GM06990 (cell line): ENCODE measurements at regions not wholly inside any gene's neighbourhood (a gene's known extent, or its start where the extent isn't known, plus 50 kb on each side); places are given as distances from the start of the nearest gene placed in this dataset.
A peak's percentile ranks its signal among the peaks of the same experiment; 100 is the strongest.
"Not testable (repeated sequence)": the region's sequence is repeated elsewhere in the genome, so short reads cannot be mapped to it uniquely, and the experiment has no call there.

Experiments used
- DNase-seq: peaks from one replicate; pipeline ENCODE4 v3.0.0-alpha.2; 2011; ENCODE audit not compliant: insufficient read length; ENCODE audit errors: extremely low read depth
- H3K27me3 ChIP-seq: replicated peaks from 2 replicates; pipeline ENCODE4 v1.6.0; 2011; ENCODE audit warnings: low read length; ENCODE audit not compliant: control insufficient read depth, insufficient read depth
- H3K36me3 ChIP-seq: 2 replicates; pipeline ENCODE4 v1.5.1; 2011; ENCODE audit warnings: low read length; ENCODE audit not compliant: control insufficient read depth, insufficient read depth
- H3K4me3 ChIP-seq: replicated peaks from 2 replicates; pipeline ENCODE4 v1.5.1; 2011; ENCODE audit warnings: low read depth, mild to moderate bottlenecking, control low read depth, low read length
- CTCF ChIP-seq: IDR thresholded peaks from 2 replicates; pipeline ENCODE4 v1.5.1; 2011; ENCODE audit warnings: low read length, control low read depth, mild to moderate bottlenecking, inconsistent platforms; ENCODE audit not compliant: insufficient read depth, poor library complexity, severe bottlenecking

- Histone ChIP-seq H3K36me3 (no peaks in the 10 kb centered on the region), H3K27me3 (no peaks in the 10 kb centered on the region), H3K4me3 (no peak overlapping the region)
- no peak for DNase-seq
- TF ChIP-seq CTCF = no peak
Measured at GRCh38 chr18:57887543-57888383, 84.6 kb upstream of the ATP8B1 start.

GRCh38 chr18:57885931-57886330 is 82.8 kb upstream of the ATP8B1 start:
- no peaks in the 10 kb centered on the region for H3K36me3 ChIP-seq
- DNase-seq = no peak
- no peak overlapping the region for H3K4me3 ChIP-seq
- H3K27me3 ChIP-seq = no peaks in the 10 kb centered on the region
- TF ChIP-seq CTCF = no peak

- DNase-seq = no peak
- TF ChIP-seq CTCF = no peak
- Histone ChIP-seq H3K4me3 (no peak overlapping the region), H3K27me3 (no peaks in the 10 kb centered on the region), H3K36me3 (no peaks in the 10 kb centered on the region)
Measured at GRCh38 chr18:57882465-57882864, 79.3 kb upstream of the ATP8B1 start.

- no peak overlapping the region for H3K4me3 ChIP-seq
- DNase-seq = no peak
- no peaks in the 10 kb centered on the region for H3K36me3 ChIP-seq
- H3K27me3 ChIP-seq = no peaks in the 10 kb centered on the region
- peak; percentile 92 for TF ChIP-seq CTCF
Measured at GRCh38 chr18:57881818-57882413, 78.8 kb upstream of the ATP8B1 start.

- H3K36me3 ChIP-seq, H3K27me3 ChIP-seq, H3K4me3 ChIP-seq, DNase-seq: not testable (repeated sequence)
Measured at GRCh38 chr18:57879924-57880323, 76.8 kb upstream of the ATP8B1 start.

GRCh38 chr18:57869221-57869620 is 66.1 kb upstream of the ATP8B1 start:
- peaks cover 2% of the 10 kb centered on the region; the same call in 1 of the 2 replicates for H3K27me3 ChIP-seq
- no peaks in the 10 kb centered on the region for H3K36me3 ChIP-seq
- no peak overlapping the region for H3K4me3 ChIP-seq
- no peak for TF ChIP-seq CTCF
- DNase-seq = no peak
